ENCODE measurements at regions not wholly inside any gene's neighbourhood (a gene's known extent, or its start where the extent isn't known, plus 50 kb on each side); places are given as distances from the start of the nearest gene placed in this dataset.

DNA sequence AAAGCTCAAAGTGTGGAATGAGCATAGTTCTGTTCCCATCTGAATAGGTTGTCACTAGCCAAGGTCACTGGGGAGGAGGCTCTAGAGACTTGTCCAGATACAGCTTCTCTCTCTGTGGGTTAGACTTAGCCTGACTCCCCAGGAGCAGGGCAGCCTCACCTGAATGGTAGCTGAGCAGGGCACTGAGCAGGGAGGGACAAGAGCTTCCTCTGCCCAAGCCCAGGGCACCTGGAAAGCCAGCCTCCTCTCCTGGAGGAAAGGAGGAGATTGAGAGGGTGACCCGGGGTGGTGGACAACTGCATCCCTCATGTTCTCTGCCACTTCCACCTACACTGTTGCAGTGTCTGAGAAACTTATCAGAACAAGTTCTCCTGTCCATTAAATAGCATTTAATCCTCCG is 59.0 kb upstream of the F3 start:
- in situ Hi-C loops (cut with MboI; ENCODE audit: low sequenced_read_pairs) (no loop called here), dilution Hi-C loops (cut with HindIII; ENCODE audit: low sequenced_read_pairs, unreplicated experiment) (no loop called here), intact Hi-C loops (cut with micrococcal nuclease) (no loop called here)
- H3K4me3 ChIP-seq (ENCODE audit: insufficient read depth, low read depth, low read length): no peak overlapping the region
- no peaks in the 10 kb centered on the region for H4K20me1 ChIP-seq (ENCODE audit: insufficient read depth, low read length)
- WGBS, 2 experiments (ENCODE audit: extremely low coverage in 2 of 2, insufficient read length in 1 of 2): no CpG with 5 or more reads among the region's 2 CpGs
- no peak overlapping the region for H2AFZ ChIP-seq (replicated peaks; ENCODE audit: low read length, poor library complexity)
- no peaks in the 10 kb centered on the region for H3K79me1 ChIP-seq (ENCODE audit: low read depth in 1 of 2, low read length in 2 of 2)
- peak overlapping the region; percentile 95 for H2BK15ac ChIP-seq (ENCODE audit: low read depth, low read length)
- H3K23ac ChIP-seq (ENCODE audit: low read depth, low read length): peak overlapping the region; percentile 66
- H3K9me1 ChIP-seq (ENCODE audit: insufficient read depth, low read length): peaks cover 6% of the 10 kb centered on the region; the same call in 1 of the 2 replicates
- no TSS peak for BruUV-seq (replicated peaks)
- H3K9ac ChIP-seq (ENCODE audit: low read depth, low read length): no peak overlapping the region
- peak overlapping the region; percentile 63 for H2BK5ac ChIP-seq (ENCODE audit: low read depth, low read length, poor library complexity, severe bottlenecking)
- peak overlapping the region; percentile 85 for H4K91ac ChIP-seq (ENCODE audit: insufficient read depth, low read depth, low read length)
- H2AK5ac ChIP-seq (ENCODE audit: low read depth, low read length): peak overlapping the region; percentile 97
- H3K4me1 ChIP-seq (ENCODE audit: control insufficient read depth, insufficient read depth, low read length): peaks cover 12% of the 10 kb centered on the region
- peak overlapping the region in 1 of 2 experiments; percentile 44; a peak in 2 of 4 replicates for H4K8ac ChIP-seq (ENCODE audit: low read depth in 2 of 2, low read length in 2 of 2)
- peaks cover 3% of the 10 kb centered on the region for H3K27me3 ChIP-seq (ENCODE audit: control insufficient read depth, insufficient read depth, low read length)
- peak overlapping the region; percentile 50 for H2BK20ac ChIP-seq (ENCODE audit: low read depth, low read length)
- no peak overlapping the region; the same call in 1 of the 2 replicates for H3K14ac ChIP-seq (replicated peaks; ENCODE audit: low read depth, low read length)
- H3K18ac ChIP-seq (ENCODE audit: low read depth, low read length): peak overlapping the region; percentile 85
- ATAC-seq (ENCODE audit: low read depth) (no peak), DNase-seq (no peak)
- H3K36me3 ChIP-seq (ENCODE audit: control insufficient read depth, insufficient read depth, low read length): no peaks in the 10 kb centered on the region
- peak overlapping the region; percentile 89 for H3K4ac ChIP-seq (ENCODE audit: low read depth, low read length)
- H3K27ac ChIP-seq (ENCODE audit: insufficient read depth, low read length): no peak overlapping the region
- H3K9me3 ChIP-seq (ENCODE audit: control insufficient read depth, insufficient read depth, low read length): 0 out of 2 replicates have a peak, but pooled peaks cover 5% of the 10 kb centered on the region
- ChIA-PET POLR2A (ENCODE audit: unreplicated experiment) (interaction anchor here (0.6 to 3.4 kb wide), 2 partner anchors 59 to 323 kb away, joined by 4 to 25 read pairs; partner anchors contain the start of gene F3), CTCF (interaction anchor here (1.5 kb wide), 1 partner anchor 9 kb away, joined by 4 read pairs; no protein-coding TSS in a partner anchor)
- peak overlapping the region; percentile 83 for H2BK120ac ChIP-seq (ENCODE audit: low read depth, low read length)
- H2AK9ac ChIP-seq (replicated peaks; ENCODE audit: low read depth, low read length, poor library complexity): no peak overlapping the region
- no peak overlapping the region for H3K56ac ChIP-seq (ENCODE audit: extremely low read depth, insufficient read depth, low read length)
- TF ChIP-seq RAD21 (IDR thresholded peaks at IDR 0.05; ENCODE audit: low read length): no peak
- no peak for TF ChIP-seq CHD1 (IDR thresholded peaks at IDR 0.05; ENCODE audit: low read depth, low read length)
- TF ChIP-seq, protein P1, sequence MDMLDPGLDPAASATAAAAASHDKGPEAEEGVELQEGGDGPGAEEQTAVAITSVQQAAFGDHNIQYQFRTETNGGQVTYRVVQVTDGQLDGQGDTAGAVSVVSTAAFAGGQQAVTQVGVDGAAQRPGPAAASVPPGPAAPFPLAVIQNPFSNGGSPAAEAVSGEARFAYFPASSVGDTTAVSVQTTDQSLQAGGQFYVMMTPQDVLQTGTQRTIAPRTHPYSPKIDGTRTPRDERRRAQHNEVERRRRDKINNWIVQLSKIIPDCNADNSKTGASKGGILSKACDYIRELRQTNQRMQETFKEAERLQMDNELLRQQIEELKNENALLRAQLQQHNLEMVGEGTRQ (IDR thresholded peaks at IDR 0.05; ENCODE audit: low read depth, low read length): no peak
- no peak for TF ChIP-seq BHLHE40 (IDR thresholded peaks at IDR 0.05; ENCODE audit: low read depth, low read length)
- TF ChIP-seq FOS (IDR thresholded peaks at IDR 0.05; ENCODE audit: low read depth, low read length): no peak
- no peak for TF ChIP-seq MAZ (IDR thresholded peaks at IDR 0.05; ENCODE audit: borderline replicate concordance, low read depth, low read length)
- no peak for TF ChIP-seq NFE2L2 (IDR thresholded peaks at IDR 0.05; ENCODE audit: low read depth, low read length)
- no peak for TF ChIP-seq SMC3 (IDR thresholded peaks at IDR 0.05; ENCODE audit: low read depth, low read length)
- TF ChIP-seq, protein P2, sequence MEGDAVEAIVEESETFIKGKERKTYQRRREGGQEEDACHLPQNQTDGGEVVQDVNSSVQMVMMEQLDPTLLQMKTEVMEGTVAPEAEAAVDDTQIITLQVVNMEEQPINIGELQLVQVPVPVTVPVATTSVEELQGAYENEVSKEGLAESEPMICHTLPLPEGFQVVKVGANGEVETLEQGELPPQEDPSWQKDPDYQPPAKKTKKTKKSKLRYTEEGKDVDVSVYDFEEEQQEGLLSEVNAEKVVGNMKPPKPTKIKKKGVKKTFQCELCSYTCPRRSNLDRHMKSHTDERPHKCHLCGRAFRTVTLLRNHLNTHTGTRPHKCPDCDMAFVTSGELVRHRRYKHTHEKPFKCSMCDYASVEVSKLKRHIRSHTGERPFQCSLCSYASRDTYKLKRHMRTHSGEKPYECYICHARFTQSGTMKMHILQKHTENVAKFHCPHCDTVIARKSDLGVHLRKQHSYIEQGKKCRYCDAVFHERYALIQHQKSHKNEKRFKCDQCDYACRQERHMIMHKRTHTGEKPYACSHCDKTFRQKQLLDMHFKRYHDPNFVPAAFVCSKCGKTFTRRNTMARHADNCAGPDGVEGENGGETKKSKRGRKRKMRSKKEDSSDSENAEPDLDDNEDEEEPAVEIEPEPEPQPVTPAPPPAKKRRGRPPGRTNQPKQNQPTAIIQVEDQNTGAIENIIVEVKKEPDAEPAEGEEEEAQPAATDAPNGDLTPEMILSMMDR (conservative IDR thresholded peaks at IDR 0.05; ENCODE audit: low read depth, low read length): no peak
- TF ChIP-seq, protein P3, sequence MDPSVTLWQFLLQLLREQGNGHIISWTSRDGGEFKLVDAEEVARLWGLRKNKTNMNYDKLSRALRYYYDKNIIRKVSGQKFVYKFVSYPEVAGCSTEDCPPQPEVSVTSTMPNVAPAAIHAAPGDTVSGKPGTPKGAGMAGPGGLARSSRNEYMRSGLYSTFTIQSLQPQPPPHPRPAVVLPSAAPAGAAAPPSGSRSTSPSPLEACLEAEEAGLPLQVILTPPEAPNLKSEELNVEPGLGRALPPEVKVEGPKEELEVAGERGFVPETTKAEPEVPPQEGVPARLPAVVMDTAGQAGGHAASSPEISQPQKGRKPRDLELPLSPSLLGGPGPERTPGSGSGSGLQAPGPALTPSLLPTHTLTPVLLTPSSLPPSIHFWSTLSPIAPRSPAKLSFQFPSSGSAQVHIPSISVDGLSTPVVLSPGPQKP (IDR thresholded peaks at IDR 0.05; ENCODE audit: borderline replicate concordance, low read depth, low read length): no peak
- TF ChIP-seq POLR2A (IDR thresholded peaks at IDR 0.05; ENCODE audit: low read depth, low read length): no peak
- no peak for TF ChIP-seq RFX5 (IDR thresholded peaks at IDR 0.05; ENCODE audit: low read depth, low read length)
- no peak overlapping the region for H3K4me2 ChIP-seq (ENCODE audit: low read depth, low read length)
- H4K5ac ChIP-seq (ENCODE audit: low read depth, low read length): peak overlapping the region; percentile 91
